HuH-7.5 (cell line): ENCODE measurements at regions not wholly inside any gene's neighbourhood (a gene's known extent, or its start where the extent isn't known, plus 50 kb on each side); places are given as distances from the start of the nearest gene placed in this dataset.
"Not testable (repeated sequence)": the region's sequence is repeated elsewhere in the genome, so short reads cannot be mapped to it uniquely, and the experiment has no call there.

Experiments
- DNase-seq: peaks from one replicate; pipeline ENCODE4 v3.0.0; 2011; ENCODE audit warnings: low spot score

DNA sequence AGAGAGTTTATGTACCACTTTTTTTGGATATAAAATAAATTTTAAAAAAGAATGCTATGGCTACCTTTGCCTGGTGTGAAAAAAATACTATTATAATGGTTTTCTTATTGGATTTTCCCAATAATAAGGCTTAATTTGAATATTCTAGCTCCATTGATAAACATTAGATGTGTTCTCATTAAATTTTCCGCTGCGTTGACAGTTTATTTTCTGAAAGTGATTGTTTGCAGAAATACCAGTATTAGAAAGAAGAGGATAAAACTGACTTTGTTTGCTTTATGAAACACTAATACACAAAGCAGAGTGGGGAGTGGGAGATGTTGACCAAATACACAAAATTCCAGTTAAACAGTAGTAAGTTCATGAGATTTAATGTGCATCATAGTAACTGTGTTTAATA is 433.3 kb upstream of the TMEFF2 start:
- DNase-seq = no peak

DNA sequence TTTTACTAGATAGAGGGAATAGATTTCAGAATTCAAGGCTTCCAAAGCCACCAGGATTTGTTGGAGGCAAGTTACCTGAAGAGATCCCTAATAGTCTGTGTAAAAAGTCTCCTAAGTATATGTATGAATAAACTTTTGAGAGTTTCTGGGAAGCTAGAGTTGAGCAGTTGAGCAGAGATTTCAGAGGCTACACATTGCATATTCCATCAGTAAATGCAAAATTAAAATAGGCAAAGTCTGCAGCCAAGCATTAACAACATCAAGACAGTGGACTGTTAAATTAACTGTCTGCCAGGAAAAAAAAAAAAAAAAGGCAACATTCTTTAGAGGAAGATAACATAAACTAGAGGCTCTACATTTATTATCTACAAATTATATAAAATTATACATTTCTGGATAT is 420.4 kb upstream of the TMEFF2 start:
- DNase-seq = no peak

DNA sequence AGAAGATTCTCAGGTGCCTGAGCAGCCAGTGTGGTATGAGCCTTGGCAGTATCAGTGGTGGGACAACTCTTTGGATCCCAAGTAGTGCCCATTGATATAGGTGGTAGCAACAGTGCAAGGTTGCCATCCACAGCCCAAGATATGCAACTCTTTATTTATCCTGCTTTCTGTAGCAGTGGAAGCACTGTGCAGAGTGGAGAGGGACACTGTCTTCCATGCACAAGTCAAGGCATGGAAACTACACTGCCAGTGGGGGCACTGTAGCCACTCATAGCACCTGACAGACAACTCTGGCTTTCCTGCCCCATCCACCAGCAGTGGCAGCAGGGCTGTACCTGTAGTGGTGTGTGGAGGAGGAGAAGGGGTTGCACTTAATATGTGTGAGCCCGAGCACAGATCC is 409.6 kb upstream of the TMEFF2 start:
- DNase-seq = no peak

DNA sequence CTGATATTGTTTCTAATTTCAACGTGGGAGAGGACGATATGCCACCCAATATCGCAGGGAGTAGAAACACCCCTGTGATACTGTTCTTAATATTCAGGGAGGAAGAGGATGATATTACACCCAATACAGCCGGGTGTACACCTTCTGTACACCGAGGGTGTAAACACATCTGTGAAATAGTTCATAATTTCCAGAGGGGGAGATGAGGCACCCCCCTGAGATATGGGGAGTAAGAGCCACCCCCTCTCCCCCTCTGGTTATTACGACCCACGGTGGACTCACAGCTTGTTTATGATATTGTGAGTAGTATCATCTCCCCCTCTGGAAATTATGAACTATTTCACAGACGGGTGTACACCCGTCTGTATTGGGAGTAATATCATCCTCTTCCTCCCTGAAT is 403.9 kb upstream of the TMEFF2 start:
- DNase-seq = not testable (repeated sequence)

DNA sequence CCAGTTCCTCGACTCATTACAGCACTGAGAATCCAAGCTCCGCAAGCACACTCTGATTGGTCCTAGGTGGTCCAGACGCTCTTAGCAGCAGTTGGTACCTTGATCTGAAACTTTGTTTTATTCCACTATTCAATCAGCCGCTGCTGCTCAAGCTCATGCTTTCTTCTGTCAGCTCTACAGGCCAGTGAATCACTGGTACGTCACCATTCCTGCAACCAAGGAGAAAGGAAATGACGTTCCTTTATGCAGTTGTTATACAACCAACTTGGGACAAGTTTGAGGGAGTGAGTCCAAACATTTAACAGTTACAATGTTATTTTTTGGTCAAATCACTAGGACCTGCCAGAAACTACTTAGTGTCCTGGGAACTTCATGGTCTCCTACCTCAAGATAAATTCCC is 398.8 kb upstream of the TMEFF2 start:
- no peak for DNase-seq

DNA sequence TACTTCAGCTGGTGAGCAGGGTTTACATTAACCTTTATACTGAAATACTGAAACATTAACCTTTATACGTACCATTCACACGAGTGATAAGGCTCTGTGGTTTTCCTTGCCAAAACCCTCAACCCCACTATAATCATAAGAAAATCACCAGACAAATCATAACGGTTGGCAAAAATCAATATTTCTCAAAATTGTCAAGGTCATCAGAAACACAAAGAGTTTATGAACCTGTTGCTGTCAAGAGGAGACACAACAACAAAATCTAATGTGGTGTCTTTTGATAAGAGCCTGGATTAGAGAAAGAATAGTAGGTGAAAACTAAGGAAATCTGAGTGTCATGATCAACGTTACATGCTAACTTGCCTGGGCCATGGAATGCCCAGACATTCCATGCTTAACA is 396.9 kb upstream of the TMEFF2 start:
- no peak for DNase-seq

DNA sequence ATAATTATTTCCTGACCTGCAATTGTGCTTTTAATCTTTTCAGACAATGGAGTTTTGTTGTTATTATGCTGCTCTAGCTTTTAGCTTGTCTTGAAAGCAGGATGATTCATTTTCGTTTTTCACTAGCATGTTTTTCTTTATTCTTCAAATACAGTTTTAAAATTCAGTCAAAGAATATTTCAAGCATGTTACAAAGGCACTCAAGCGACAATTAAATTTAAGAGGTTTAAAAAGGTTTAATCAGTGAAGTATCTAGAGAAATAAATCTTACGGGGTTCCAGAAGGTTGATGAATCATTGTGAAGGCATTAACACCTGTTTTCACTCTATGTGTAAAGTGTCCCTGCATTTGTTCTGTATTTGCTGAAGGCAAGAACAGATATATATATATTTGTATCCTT is 390.7 kb upstream of the TMEFF2 start:
- no peak for DNase-seq

DNA sequence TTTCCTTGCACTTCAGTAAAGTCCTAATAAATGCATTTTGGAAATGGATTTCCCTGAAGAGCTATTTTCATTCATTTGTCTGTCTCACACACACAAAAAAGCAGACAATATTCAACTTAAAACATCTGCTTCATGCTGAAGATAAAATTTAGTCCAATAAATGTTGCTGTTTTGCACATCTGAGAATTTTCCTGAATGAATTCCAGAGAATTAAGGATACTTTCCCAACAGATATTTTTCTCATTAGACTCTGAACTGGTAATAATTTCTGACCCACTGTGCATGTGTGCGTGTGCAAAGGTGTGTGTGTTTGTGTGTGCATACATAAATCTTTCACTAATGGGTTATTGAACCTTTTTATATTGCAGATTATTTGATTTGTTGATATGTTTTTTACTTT is 390.2 kb upstream of the TMEFF2 start:
- no peak for DNase-seq

DNA sequence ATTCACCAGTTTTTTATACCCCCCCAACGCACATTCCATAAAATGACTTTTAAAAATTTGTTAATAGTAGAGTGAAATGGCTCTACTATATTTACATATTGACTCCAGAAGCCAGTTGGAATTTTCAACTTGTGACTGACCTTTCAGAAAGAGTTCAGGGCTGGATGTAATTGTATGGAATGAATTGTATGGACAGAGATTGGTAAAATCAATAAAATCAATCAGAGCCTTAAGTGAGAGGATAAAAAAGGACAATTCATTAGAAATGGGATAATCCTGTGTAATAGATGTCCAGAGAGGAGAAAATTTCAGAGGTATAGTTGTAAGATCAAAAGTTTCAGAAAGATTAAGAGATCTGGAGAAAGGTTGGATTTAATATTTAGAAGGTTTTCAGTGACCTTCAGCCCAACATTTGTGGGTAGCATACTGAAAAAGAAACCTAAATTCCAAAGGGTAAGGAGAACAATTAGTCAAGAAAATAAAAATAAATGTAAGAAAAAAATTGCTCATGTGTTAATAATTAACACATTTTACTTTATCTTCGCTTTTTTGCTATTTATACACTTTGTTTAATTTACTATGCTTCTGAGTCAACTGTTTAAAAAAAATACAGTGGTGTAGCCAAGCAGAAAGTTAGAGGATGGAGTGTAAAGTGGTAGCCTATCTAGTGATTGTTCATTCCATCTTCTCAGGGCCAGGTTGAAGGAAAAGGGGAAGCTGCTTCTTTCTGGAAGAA is 385.4 kb upstream of the TMEFF2 start:
- no peak for DNase-seq

DNA sequence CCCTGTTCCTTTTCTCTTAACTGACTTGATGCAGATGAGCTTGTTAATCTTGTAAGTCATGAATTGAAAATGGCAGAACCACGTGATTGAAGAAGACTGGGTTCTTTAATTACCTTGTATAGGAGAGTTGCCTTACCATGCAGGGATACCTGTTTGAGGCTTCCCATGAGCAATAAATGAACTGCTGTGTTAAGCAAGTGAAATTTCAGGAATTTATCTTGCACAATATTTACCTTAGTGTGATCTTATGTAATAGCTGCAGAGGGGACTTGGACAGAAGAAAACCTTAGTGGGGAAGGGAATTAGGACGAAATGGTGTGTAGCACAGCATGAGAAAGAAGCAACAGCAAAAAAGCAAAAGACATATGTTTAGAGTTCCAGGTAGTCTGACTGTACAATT is 384.0 kb upstream of the TMEFF2 start:
- peak; percentile 10 for DNase-seq

DNA sequence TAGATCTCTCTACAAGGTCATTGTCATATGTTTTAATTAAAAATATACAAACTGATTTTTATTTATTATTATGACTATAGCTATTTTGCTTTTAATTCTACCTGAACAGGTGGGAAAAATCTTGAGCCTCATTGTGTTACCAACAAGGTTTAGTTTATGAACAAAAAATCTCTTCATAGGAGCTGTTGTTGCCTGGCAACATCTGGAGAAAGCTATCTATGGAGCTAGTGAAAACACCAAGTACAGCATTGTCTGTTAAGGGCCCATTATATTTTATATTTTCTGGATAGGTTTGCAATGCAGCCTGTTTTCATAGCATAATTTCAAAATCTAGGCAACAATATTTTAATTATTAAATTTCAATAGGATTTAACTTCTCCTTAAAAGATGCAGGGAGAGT is 383.0 kb upstream of the TMEFF2 start:
- DNase-seq = no peak

DNA sequence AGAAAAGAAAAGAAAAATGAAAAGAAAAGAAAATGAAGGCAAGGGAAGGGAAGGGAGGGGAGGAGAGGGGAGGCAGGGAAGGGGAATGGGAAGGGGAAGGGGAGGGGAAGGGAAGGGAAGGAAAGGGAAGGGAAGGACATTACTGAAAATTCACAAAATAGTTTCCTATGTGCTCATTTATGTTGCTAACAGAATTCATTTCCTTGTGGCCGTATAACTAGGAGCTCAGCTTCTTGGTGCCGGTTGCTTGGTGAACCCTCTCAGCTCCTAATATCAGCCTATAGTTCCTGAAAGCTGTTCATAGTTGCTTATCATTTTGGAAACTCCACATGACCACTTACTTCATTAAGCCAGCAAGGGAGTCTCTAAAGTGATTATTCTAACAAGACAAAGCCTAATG is 379.8 kb upstream of the TMEFF2 start:
- DNase-seq = no peak

DNA sequence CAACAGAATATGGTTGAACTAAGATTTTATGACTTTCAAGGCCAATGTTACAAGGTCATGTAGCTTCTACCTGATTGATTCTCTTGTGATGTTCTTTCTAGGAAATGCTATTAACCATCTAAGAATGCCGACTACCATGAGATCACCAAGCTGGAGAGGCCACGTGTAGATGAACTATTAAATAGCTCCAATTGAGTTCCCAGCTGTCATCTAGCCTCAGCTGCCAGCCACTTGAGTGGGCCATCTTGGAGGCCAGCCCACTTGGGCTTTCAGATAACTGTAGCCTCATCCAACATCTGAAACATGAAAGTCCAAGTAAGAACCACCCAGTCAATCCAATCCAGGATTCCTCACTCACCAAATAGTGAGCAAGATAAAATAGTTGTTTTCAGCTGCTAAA is 376.9 kb upstream of the TMEFF2 start:
- DNase-seq = peak; percentile 3

DNA sequence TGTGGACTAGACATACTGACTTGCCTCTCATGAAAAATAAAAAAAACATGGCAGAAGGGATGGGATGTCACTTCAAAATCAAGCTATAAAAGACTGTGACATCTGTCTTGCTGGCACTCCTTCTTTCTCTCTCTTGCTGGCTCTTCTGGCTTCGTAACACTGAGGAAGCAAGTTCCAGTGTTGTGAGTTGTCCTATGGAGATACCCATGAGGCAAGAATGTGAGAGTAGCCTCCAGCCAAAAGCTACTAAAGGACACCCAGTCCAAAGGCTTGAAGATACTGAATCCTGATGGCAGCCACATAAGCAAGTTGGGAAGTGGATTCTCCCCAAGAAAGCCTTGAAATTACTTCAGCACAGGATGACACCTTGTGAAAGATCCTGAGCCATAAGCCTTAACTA is 376.1 kb upstream of the TMEFF2 start:
- no peak for DNase-seq

DNA sequence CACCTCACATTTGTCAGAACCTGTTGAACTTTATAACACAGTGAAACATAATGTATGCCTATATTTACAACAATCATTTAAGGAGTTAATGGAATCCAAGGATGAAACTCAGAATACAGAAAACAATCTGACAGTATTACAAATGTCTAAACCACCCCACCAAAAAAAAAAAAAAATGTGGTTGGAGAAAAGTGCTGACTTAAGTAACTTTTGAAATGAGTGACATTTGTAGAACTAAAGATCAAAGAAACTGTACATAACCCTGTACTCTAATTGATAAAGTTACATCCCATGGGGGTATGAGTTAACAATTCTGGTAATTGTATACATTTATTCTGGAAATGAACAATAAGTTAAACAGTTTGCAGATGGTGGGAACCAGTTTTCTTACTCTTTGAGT is 372.1 kb upstream of the TMEFF2 start:
- DNase-seq = no peak

DNA sequence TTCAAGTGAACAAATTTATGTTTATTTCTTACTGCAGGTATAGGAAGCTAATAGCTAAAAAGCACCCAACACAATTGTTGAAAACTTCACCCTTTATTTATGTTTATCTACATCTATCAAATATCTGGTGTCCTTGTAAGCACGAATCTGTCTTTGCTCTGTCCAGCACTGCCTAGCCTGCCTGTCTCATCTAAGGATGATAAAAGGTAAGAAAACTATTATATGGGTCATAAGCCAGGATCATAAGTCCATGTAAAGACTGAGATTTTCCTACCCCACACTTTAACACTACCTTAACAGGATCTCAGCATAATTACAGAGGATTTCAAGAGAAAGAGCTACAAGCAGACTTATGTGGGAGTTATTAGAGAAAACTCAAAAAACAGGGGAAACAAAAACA is 365.6 kb upstream of the TMEFF2 start:
- no peak for DNase-seq

DNA sequence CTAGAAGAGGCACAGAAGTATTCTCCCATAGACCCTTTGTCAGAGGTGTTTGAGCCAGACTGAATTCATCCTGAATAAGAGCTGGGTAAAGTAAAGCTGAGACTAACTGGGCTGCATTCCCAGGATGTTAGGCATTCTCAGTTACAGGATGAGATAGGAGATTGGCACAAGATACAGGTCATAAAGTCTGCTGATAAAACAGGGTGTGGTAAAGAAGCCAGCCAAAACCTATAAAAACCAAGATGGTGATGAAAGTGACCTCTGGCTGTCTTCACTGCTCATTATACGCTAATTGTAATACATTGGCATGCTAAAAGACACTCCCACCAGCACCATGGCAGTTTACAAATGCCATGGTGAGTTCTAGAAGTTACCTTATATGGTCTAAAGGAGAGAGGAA is 364.9 kb upstream of the TMEFF2 start:
- no peak for DNase-seq

DNA sequence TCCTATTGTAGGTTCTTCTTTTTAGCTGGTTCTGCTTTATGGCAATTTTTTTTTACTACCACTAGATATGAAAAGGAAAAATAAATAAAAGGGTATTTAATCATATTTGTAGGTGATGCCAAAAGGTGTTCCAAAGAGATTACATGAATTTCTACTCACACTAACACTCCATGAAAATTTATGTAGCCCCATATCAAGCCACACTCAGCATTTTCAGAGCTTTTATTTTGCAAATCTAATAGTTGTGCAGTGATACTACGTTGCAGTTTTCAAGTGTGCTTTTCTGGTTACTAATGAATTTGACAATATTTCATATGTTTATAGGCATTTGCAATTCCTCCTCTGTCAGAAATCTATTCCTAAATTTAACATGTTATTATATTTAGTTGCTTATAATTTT is 363.9 kb upstream of the TMEFF2 start:
- no peak for DNase-seq

DNA sequence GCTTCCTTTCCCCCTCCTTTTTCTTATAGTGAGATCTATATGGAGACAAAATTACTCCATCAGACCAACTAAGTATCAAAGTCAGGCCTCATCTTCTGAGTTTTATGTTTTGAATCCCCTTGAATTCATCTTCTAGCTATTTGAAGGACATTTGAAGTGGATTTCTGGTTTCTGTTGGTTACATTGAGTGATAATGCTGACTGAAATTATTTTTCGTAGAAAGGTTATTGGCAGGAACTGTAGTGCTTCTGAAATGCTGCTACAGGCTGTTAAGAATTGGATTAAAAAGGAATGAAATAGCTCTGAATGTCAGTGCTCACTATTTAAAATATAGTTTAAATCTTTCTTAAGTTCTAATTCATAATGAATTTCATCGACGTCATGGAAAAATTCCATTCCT is 361.0 kb upstream of the TMEFF2 start:
- DNase-seq = no peak

DNA sequence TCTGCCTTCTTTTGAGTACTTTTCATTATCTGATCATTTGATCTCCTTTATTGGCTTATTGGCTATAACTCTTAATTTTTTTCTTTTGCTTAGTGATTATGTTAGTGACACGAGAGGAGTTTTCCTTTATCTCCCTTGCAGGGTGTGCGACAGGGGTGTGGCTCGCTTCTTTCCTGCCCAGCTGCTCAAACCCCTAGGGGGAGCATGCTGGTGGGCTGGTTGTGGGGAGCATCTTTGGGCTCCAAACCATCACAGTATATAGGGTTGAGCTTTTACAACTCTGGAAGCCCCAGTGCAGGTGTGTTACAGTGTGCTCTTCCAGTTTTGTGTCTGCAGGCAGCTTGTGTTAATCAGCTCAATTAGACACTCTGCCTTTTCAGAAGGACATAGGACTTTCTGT is 357.0 kb upstream of the TMEFF2 start:
- no peak for DNase-seq

DNA sequence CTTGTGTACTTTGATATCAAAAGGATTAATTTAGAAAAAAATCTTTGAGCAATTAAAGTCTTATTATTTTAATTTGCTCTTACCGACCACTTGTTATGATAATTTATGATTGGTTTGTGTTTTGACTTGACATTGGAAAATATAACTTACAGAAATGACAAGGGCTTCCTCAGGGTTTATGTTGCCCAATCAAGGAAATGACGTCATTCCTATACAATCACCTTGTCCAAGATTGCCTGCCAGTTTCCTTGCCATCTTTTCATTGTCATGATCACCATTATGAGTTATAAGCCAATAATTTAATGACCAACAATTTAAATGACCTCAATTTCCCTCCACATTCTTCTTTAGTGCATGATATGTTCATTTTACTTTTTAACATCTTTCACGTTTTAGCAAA is 351.8 kb upstream of the TMEFF2 start:
- no peak for DNase-seq

DNA sequence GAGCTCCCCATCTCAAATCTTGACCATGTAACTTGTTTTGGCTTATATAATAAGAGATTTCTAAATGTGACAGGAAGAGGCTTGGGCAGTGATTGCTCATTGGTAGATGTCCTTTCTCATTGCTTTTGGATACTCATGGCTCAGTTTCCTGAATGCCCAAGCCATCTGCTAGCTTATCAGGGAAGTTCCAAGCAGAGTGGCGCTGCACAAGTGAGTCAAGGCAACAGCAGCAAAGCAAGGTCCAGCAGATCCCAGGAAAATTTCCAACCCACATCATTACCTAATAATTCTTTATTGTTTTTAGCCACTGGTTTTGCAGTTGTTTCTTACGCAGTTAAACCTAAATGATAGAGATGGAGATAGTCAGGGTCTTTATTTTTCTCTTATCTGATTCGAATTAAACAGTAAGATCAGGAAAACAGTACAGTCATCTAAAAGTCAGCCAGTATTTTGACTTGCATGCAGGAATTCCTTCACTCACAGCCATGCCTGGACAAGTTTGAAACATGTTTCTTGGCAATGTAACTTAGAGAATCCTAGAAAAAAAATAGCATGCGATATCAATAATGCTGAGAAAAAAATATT is 349.7 kb upstream of the TMEFF2 start:
- no peak for DNase-seq

DNA sequence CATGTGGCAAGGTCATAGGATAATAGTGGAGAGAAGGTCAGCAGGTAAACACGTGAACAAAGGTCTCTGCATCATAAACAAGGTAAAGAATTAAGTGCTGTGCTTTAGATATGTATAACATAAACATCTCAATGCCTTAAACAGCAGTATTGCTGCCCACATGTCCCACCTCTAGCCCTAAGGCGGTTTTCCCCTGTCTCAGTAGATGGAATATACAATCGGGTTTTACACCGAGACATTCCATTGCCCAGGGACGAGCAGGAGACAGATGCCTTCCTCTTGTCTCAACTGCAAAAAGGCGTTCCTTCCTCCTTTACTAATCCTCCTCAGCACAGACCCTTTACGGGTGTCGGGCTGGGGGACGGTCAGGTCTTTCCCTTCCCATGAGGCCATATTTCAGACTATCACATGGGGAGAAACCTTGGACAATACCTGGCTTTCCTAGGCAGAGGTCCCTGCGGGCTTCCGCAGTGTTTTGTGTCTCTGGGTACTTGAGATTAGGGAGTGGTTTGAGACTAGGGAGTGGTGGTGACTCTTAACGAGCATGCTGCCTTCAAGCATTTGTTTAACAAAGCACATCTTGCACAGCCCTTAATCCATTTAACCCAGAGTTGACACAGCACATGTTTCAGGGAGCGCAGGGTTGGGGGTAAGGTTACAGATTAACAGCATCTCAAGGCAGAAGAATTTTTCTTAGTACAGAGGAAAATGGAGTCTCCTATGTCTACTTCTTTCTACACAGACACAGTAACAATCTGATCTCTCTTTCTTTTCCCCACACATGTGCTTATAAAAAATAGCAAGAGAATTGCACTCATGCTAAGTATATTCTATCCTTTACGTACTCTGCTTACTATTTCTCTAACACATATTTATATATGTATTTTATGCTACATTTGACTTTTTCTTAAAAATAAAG is 347.7 kb upstream of the TMEFF2 start:
- not testable (repeated sequence) for DNase-seq
